Adrenal gland (tissue), 9 donors: ENCODE measurements at regions not wholly inside any gene's neighbourhood (a gene's known extent, or its start where the extent isn't known, plus 50 kb on each side); places are given as distances from the start of the nearest gene placed in this dataset.

Experiments used
- DNase-seq, 7 donors: peaks; one replicate each; pipeline ENCODE4 v3.0.0-alpha.2; 2019 to 2020
- H3K27ac ChIP-seq, 5 donors: fragments of 200-600 bp; sonication (generic) in 4 of 5; 1 replicate in 3 of 5; 2 replicates in 2 of 5; pipeline versions ENCODE4 v1.5.1 to v1.8.0; 2016 to 2020; ENCODE audit warnings: mild to moderate bottlenecking in 1 of 5
- H3K27me3 ChIP-seq: fragments of 200-600 bp; 2 replicates; pipeline ENCODE4 v1.8.0; 2021
- H3K36me3 ChIP-seq, 2 donors: fragments of 200-600 bp; replicated peaks in 1 of 2; 1 replicate in 1 of 2; 2 replicates in 1 of 2; pipeline versions ENCODE4 v1.5.1 to v1.8.0; 2018 to 2022
- H3K4me1 ChIP-seq, 2 donors: fragments of 200-600 bp; replicated peaks in 1 of 2; 1 replicate in 1 of 2; 2 replicates in 1 of 2; pipeline versions ENCODE4 v1.5.1 to v1.8.0; 2018 to 2021
- H3K4me3 ChIP-seq, 4 donors: fragments of 200-600 bp; sonication (generic) in 3 of 4; one replicate each; pipeline ENCODE4 v1.5.1; 2016 to 2018
- H3K9me3 ChIP-seq, 3 donors: fragments of 200-600 bp; sonication (generic) in 1 of 3; replicated peaks in 1 of 3; 1 replicate in 2 of 3; 2 replicates in 1 of 3; pipeline versions ENCODE4 v1.5.1 to v1.8.0; 2016 to 2021
- POLR2A ChIP-seq, 2 donors: fragments of 450-650 bp; IDR thresholded peaks; one replicate each; pipeline ENCODE4 v1.6.1; 2017; ENCODE audit warnings: antibody characterized with exemption in 2 of 2, mild to moderate bottlenecking in 2 of 2, moderate library complexity in 1 of 2
- WGBS, 4 donors: extraction: QIAGEN DNeasy Blood & Tissue Kit in 2 of 4; methylation state at CpG; one replicate each; pipeline versions ENCODE4 v1.1.5 to v1.1.7; 2013 to 2017; 5-methylcytosine and 5-hydroxymethylcytosine counted together
- intact Hi-C, 2 donors: fragments of 100-400 bp; cut with DNase I; formaldehyde crosslinking; loops; one replicate each; pipeline versions ENCODE4 v1.14.1 to v1.15.0; 2022 to 2023
- TF ChIP-seq, protein P1 (sequence below), 6 experiments: fragments of 450-650 bp in 4 of 6; fragments of 200-600 bp in 2 of 6; sonication (generic) in 1 of 6; IDR thresholded peaks; 1 replicate in 5 of 6; 2 replicates in 1 of 6; pipeline versions ENCODE4 v1.5.1 to v1.8.0; 2016 to 2021; ENCODE audit warnings: antibody characterized with exemption in 6 of 6, mild to moderate bottlenecking in 2 of 6, moderate library complexity in 1 of 6
- donor health status: healthy with polysubstance abuse.
- donor health status: Bipolar disorder and iron deficiency.
- donor health status: DM: yes; HTN: yes; CAD: no.
- donor health status: DM: no; HTN: no; CAD: no.
- donor health status: DM: no; HTN: no; CAD: no.

DNA sequence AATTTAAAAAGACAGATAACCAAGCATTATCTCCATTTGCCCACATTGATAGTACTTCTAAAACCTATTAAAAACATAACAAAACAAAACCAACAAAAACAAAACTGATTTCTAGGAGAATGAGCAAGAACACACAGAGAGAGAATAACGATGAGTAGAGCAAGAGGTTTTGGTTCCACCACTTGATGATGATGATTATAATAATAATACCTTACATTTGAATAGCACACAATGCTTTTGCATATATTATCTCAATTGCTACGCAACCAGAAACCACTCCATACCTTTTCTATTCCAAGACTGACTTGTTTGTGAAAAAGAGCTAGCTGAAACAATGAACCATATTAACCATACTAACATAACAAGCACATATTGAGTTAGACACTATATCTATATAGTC lies 1090.9 kb downstream of the SH3BGRL start:
- Histone ChIP-seq H3K4me3 (no peak overlapping the region), H3K9me3 (no peaks in the 10 kb centered on the region), H3K36me3 (no peaks in the 10 kb centered on the region), H3K27ac (no peak overlapping the region), H3K27me3 (peaks cover 4% of the 10 kb centered on the region), H3K4me1 (no peaks in the 10 kb centered on the region)
- intact Hi-C loops, result no loop called here
- no peak for TF ChIP-seq POLR2A (IDR thresholded peaks at IDR 0.05)
- TF ChIP-seq, protein P1, sequence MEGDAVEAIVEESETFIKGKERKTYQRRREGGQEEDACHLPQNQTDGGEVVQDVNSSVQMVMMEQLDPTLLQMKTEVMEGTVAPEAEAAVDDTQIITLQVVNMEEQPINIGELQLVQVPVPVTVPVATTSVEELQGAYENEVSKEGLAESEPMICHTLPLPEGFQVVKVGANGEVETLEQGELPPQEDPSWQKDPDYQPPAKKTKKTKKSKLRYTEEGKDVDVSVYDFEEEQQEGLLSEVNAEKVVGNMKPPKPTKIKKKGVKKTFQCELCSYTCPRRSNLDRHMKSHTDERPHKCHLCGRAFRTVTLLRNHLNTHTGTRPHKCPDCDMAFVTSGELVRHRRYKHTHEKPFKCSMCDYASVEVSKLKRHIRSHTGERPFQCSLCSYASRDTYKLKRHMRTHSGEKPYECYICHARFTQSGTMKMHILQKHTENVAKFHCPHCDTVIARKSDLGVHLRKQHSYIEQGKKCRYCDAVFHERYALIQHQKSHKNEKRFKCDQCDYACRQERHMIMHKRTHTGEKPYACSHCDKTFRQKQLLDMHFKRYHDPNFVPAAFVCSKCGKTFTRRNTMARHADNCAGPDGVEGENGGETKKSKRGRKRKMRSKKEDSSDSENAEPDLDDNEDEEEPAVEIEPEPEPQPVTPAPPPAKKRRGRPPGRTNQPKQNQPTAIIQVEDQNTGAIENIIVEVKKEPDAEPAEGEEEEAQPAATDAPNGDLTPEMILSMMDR (IDR thresholded peaks at IDR 0.05), result no peak
- no peak for DNase-seq
- 50 to 59% (median 56%) methylated on average over 2 of the region's 2 CpGs for WGBS, 4 donors

DNA sequence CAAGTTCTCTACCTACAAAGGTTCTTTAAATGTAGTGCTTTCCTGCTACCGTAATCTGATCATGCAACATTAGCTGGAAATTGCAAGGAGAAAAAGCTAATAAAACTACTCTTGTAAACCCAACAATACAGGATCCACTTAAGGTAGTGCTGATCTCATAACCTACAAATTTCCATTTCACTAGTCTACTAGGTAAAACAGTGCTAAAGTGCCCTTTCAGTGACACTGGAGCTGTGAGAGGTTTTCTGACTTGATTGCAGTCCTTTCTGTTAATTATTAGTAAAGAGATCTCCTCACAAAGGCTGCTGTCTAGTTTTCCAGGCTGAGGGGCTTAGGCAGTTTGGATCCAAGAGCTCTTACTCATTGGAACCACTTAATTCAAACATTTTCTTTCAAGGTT lies 1118.7 kb downstream of the SH3BGRL start:
- intact Hi-C loops, result no loop called here
- no peak for DNase-seq

DNA sequence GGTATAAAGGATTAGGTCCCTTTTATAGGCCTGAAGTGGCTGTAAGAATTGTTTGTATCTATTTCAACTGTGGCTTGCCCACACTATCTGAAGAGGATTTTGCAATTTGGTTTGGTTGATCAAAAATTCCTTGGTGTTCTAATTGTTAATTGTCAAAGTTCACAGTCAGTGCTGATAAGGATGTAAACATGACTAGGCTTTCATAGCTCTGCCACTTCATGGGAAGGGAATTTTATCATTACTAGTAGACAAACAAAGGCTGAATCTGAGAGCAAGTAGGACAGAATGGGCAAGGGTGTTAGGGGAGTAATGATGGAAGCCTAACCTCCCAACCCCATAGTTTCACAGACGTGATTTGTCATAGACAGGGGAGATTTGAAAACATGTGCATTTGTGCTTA lies 1131.7 kb downstream of the SH3BGRL start:
- H3K27me3 ChIP-seq, result no peaks in the 10 kb centered on the region
- no peaks in the 10 kb centered on the region for H3K4me1 ChIP-seq
- no peaks in the 10 kb centered on the region for H3K9me3 ChIP-seq
- H3K36me3 ChIP-seq, result no peaks in the 10 kb centered on the region
- DNase-seq, result no peak
- intact Hi-C loops, result no loop called here
- no peak overlapping the region for H3K4me3 ChIP-seq
- no peak overlapping the region for H3K27ac ChIP-seq
- no peak for TF ChIP-seq POLR2A (IDR thresholded peaks at IDR 0.05)
- TF ChIP-seq, protein P1 (IDR thresholded peaks at IDR 0.05), result no peak
- WGBS, 4 donors, result 36 to 64% (median 50%) methylated on average over 1 of the region's 1 CpG

More for the DNA sequence above, 1118.7 kb downstream of the SH3BGRL start:
- WGBS, 4 donors, result 55 to 73% (median 72%) methylated on average over 1 of the region's 1 CpG
- TF ChIP-seq POLR2A (IDR thresholded peaks at IDR 0.05), result no peak
- TF ChIP-seq, protein P1 (IDR thresholded peaks at IDR 0.05), result no peak
- peaks cover 4% of the 10 kb centered on the region for H3K27me3 ChIP-seq
- no peak overlapping the region for H3K27ac ChIP-seq
- H3K4me3 ChIP-seq, result no peak overlapping the region
- no peaks in the 10 kb centered on the region for H3K36me3 ChIP-seq
- H3K4me1 ChIP-seq, result no peaks in the 10 kb centered on the region
- no peaks in the 10 kb centered on the region for H3K9me3 ChIP-seq

DNA sequence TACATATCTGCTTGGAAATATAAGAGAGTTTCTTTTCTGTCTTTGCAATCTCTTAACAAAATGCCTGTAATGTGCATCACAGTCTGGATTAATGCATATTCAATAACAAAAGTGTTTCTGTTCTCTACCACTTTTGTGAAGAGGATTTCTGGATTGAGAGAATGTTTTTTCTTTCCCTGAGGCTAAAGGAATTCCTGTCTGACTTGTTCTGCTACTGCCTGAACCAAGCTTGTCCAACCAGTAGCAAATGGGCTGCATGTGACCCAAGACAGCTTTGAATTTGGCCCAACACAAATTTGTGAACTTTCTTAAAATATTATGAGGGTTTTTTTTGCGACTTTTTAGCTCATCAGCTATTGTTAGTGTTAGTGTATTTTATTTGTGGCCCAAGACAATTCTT lies 1133.9 kb downstream of the SH3BGRL start:
- 39 to 56% (median 48%) methylated on average over 1 of the region's 1 CpG for WGBS, 4 donors
- Histone ChIP-seq H3K27ac (no peak overlapping the region), H3K4me3 (no peak overlapping the region), H3K4me1 (no peaks in the 10 kb centered on the region), H3K9me3 (no peaks in the 10 kb centered on the region), H3K27me3 (no peaks in the 10 kb centered on the region), H3K36me3 (no peaks in the 10 kb centered on the region)
- TF ChIP-seq, protein P1 (IDR thresholded peaks at IDR 0.05), result no peak
- no peak for TF ChIP-seq POLR2A (IDR thresholded peaks at IDR 0.05)
- no peak for DNase-seq
- intact Hi-C loops, result no loop called here
